H9 (cell line): ENCODE measurements at regions not wholly inside any gene's neighbourhood (a gene's known extent, or its start where the extent isn't known, plus 50 kb on each side); places are given as distances from the start of the nearest gene placed in this dataset.

ENCODE experiments used
- DNase-seq: peaks from one replicate; pipeline ENCODE4 v3.0.0-alpha.2; 2017
- H2AFZ ChIP-seq: one replicate; pipeline ENCODE4 v1.6.1; 2013; ENCODE audit warnings: mild to moderate bottlenecking, low read length, control low read depth, moderate library complexity
- H2AK5ac ChIP-seq: 2 replicates; pipeline ENCODE4 v1.6.1; 2013; ENCODE audit warnings: low read length, control low read depth, mixed read lengths; ENCODE audit not compliant: insufficient read length
- H2BK120ac ChIP-seq: one replicate; pipeline ENCODE4 v1.6.1; 2013; ENCODE audit warnings: low read depth, mild to moderate bottlenecking, low read length, control low read depth, inconsistent platforms; ENCODE audit not compliant: poor library complexity, severe bottlenecking
- H2BK12ac ChIP-seq: 2 replicates; pipeline ENCODE4 v1.6.1; 2013; ENCODE audit warnings: low read length, control low read depth, mixed read lengths, low read depth; ENCODE audit not compliant: insufficient read length
- H2BK15ac ChIP-seq: 2 replicates; pipeline ENCODE4 v1.6.1; 2013; ENCODE audit warnings: low read depth, low read length, control low read depth
- H2BK20ac ChIP-seq: one replicate; pipeline ENCODE4 v1.6.1; 2013; ENCODE audit warnings: low read depth, mild to moderate bottlenecking, low read length, control low read depth, inconsistent platforms; ENCODE audit not compliant: poor library complexity, severe bottlenecking
- H2BK5ac ChIP-seq: 2 replicates; pipeline ENCODE4 v1.6.1; 2013; ENCODE audit warnings: low read length, control low read depth, mixed read lengths; ENCODE audit not compliant: insufficient read length
- H3K14ac ChIP-seq: 2 replicates; pipeline ENCODE4 v1.6.1; 2013; ENCODE audit warnings: low read length, control low read depth; ENCODE audit not compliant: insufficient read depth
- H3K18ac ChIP-seq: 2 replicates; pipeline ENCODE4 v1.6.1; 2013; ENCODE audit warnings: low read depth, mild to moderate bottlenecking, mixed read lengths, low read length, control low read depth; ENCODE audit not compliant: insufficient read length
- H3K23ac ChIP-seq: 2 replicates; pipeline ENCODE4 v1.6.1; 2013; ENCODE audit warnings: low read length, control low read depth, mixed read lengths, low read depth; ENCODE audit not compliant: insufficient read length
- H3K23me2 ChIP-seq: 2 replicates; pipeline ENCODE4 v1.6.1; 2013; ENCODE audit warnings: low read depth, mild to moderate bottlenecking, mixed read lengths, low read length, control low read depth; ENCODE audit not compliant: insufficient read length, poor library complexity, severe bottlenecking
- H3K27ac ChIP-seq: 2 replicates; pipeline ENCODE4 v1.5.1; 2013; ENCODE audit warnings: low read length, control low read depth, mixed read lengths, low read depth; ENCODE audit not compliant: insufficient read length
- H3K27me3 ChIP-seq: 2 replicates; pipeline ENCODE4 v1.6.1; 2013; ENCODE audit warnings: low read length, control low read depth, inconsistent platforms; ENCODE audit not compliant: insufficient read depth
- H3K4ac ChIP-seq: 2 replicates; pipeline ENCODE4 v1.6.1; 2013; ENCODE audit warnings: low read depth, mild to moderate bottlenecking, control low read depth, inconsistent platforms, low read length, moderate library complexity
- H3K4me1 ChIP-seq: 2 replicates; pipeline ENCODE4 v1.6.1; 2013; ENCODE audit warnings: low read length, control low read depth, inconsistent platforms; ENCODE audit not compliant: insufficient read depth
- H3K4me2 ChIP-seq: 2 replicates; pipeline ENCODE4 v1.6.1; 2013; ENCODE audit warnings: low read length, control low read depth, mixed read lengths; ENCODE audit not compliant: insufficient read length, insufficient read depth
- H3K56ac ChIP-seq: 2 replicates; pipeline ENCODE4 v1.6.1; 2013; ENCODE audit warnings: low read depth, mild to moderate bottlenecking, mixed read lengths, low read length, control low read depth; ENCODE audit not compliant: insufficient read length
- H3K79me1 ChIP-seq: 2 replicates; pipeline ENCODE4 v1.6.1; 2013; ENCODE audit warnings: low read depth, mild to moderate bottlenecking, moderate library complexity, low read length, control low read depth, inconsistent platforms; ENCODE audit not compliant: insufficient read depth, poor library complexity, severe bottlenecking
- H3K79me2 ChIP-seq: 2 replicates; pipeline ENCODE4 v1.6.1; 2013; ENCODE audit warnings: low read length, control low read depth, inconsistent platforms; ENCODE audit not compliant: insufficient read depth
- H3K9ac ChIP-seq: 2 replicates; pipeline ENCODE4 v1.6.1; 2013; ENCODE audit warnings: low read length, control low read depth, mixed read lengths; ENCODE audit not compliant: insufficient read length; ENCODE audit errors: extremely low read depth
- H3K9me3 ChIP-seq: one replicate; pipeline ENCODE4 v1.6.1; 2013; ENCODE audit warnings: low read depth, low read length, inconsistent platforms; ENCODE audit not compliant: control insufficient read depth
- H3T11ph ChIP-seq: one replicate; pipeline ENCODE4 v1.6.1; 2013; ENCODE audit warnings: mild to moderate bottlenecking, low read length, control low read depth, inconsistent platforms
- H4K20me1 ChIP-seq: one replicate; pipeline ENCODE4 v1.6.1; 2013; ENCODE audit not compliant: control insufficient read depth, insufficient read length, insufficient read depth
- H4K5ac ChIP-seq: 2 replicates; pipeline ENCODE4 v1.6.1; 2013; ENCODE audit warnings: low read depth, mild to moderate bottlenecking, mixed read lengths, low read length, control low read depth; ENCODE audit not compliant: insufficient read length
- H4K8ac ChIP-seq: replicated peaks from 2 replicates; pipeline ENCODE4 v1.6.1; 2013; ENCODE audit warnings: low read length, control low read depth, mixed read lengths, low read depth; ENCODE audit not compliant: insufficient read length
- H4K91ac ChIP-seq: 2 replicates; pipeline ENCODE4 v1.6.1; 2013; ENCODE audit warnings: low read depth, mild to moderate bottlenecking, moderate library complexity, mixed read lengths, low read length, control low read depth; ENCODE audit not compliant: insufficient read length
- H3K27ac Mint-ChIP-seq, 3 experiments: 2 replicates in 2 of 3; 3 replicates in 1 of 3; pipeline ENCODE4 v1.8.0; 2020 to 2021; ENCODE audit warnings: mixed read lengths in 3 of 3, mild to moderate bottlenecking in 1 of 3, moderate library complexity in 1 of 3
- H3K27me3 Mint-ChIP-seq: 2 replicates; pipeline ENCODE4 v1.8.0; 2021; ENCODE audit warnings: low read depth, mild to moderate bottlenecking, moderate library complexity, mixed read lengths
- H3K36me3 Mint-ChIP-seq, 3 experiments: 2 replicates in 2 of 3; 3 replicates in 1 of 3; pipeline ENCODE4 v1.8.0; 2020 to 2021; ENCODE audit warnings: low read depth in 3 of 3, mixed read lengths in 3 of 3; ENCODE audit not compliant: insufficient read depth in 1 of 3
- H3K4me1 Mint-ChIP-seq, 2 experiments: 2 replicates each; pipeline ENCODE4 v1.8.0; 2020; ENCODE audit warnings: mixed read lengths in 2 of 2
- H3K4me3 Mint-ChIP-seq, 2 experiments: 2 replicates in 1 of 2; 3 replicates in 1 of 2; pipeline ENCODE4 v1.8.0; 2020 to 2021; ENCODE audit warnings: mild to moderate bottlenecking in 2 of 2, mixed read lengths in 2 of 2, moderate library complexity in 1 of 2
- H3K9me3 Mint-ChIP-seq, 2 experiments: 2 replicates in 1 of 2; 3 replicates in 1 of 2; pipeline ENCODE4 v1.8.0; 2020; ENCODE audit warnings: mild to moderate bottlenecking in 2 of 2, mixed read lengths in 2 of 2, moderate library complexity in 1 of 2
- CTCF ChIP-seq: fragments of 200-600 bp; sonication (generic); conservative IDR thresholded peaks from 3 replicates; pipeline ENCODE4 v1.8.0; 2021; ENCODE audit warnings: antibody characterized with exemption, mild to moderate bottlenecking
- WGBS: extraction: QIAGEN DNeasy Blood & Tissue Kit; methylation state at CpG from one replicate; pipeline ENCODE4 v1.1.7; 2013; ENCODE audit warnings: missing lambda C conversion rate, low lambda C conversion rate, mixed read lengths; ENCODE audit not compliant: insufficient read length; ENCODE audit errors: extremely low coverage; 5-methylcytosine and 5-hydroxymethylcytosine counted together

DNA sequence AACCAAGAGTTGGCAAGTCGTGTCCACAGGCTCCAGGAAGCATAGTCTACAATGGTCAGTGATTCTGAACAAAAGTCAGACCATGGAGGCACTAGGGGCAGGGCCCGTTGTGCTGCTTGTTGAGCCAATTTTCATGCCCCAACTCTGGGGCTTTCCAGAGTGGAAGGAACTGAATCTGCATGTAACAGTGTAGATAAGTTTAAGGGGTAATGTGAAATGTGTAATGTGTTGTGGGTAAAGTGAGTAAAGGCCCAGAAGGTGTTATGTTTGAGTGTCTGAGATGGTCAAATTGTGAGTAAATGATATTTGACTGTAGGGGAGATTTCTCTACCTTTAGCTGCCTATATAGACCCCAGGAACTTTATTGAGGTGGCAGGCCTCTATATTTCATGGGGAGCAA, 1336.5 kb upstream of the SLC39A10 start:
- no peaks in the 10 kb centered on the region for H3K9me3 Mint-ChIP-seq
- Histone ChIP-seq H3K9me3 (no peaks in the 10 kb centered on the region), H4K8ac (no peak overlapping the region), H2BK12ac (no peak overlapping the region), H3K27ac (no peak overlapping the region), H3K9ac (no peak overlapping the region), H3K18ac (no peak overlapping the region), H2BK120ac (no peak overlapping the region), H2AK5ac (no peak overlapping the region), H2BK5ac (no peak overlapping the region), H3K4me2 (no peak overlapping the region), H3K4me1 (no peaks in the 10 kb centered on the region), H3K79me1 (no peaks in the 10 kb centered on the region), H3T11ph (no peak overlapping the region), H4K5ac (no peak overlapping the region), H4K20me1 (no peaks in the 10 kb centered on the region), H3K23ac (no peak overlapping the region), H2AFZ (no peak overlapping the region), H3K23me2 (no peaks in the 10 kb centered on the region), H3K4ac (no peak overlapping the region), H3K27me3 (no peaks in the 10 kb centered on the region), H2BK15ac (no peak overlapping the region), H3K14ac (no peak overlapping the region), H3K56ac (no peak overlapping the region), H2BK20ac (no peak overlapping the region), H3K79me2 (no peaks in the 10 kb centered on the region), H4K91ac (no peak overlapping the region)
- no peaks in the 10 kb centered on the region for H3K27me3 Mint-ChIP-seq
- no peak for TF ChIP-seq CTCF
- no peaks in the 10 kb centered on the region for H3K4me1 Mint-ChIP-seq
- no peak overlapping the region for H3K4me3 Mint-ChIP-seq
- no peak for DNase-seq
- no CpG with 5 or more reads among the region's 2 CpGs for WGBS
- H3K27ac Mint-ChIP-seq = no peak overlapping the region
- no peaks in the 10 kb centered on the region for H3K36me3 Mint-ChIP-seq
